IPS DF 4.7 (cell line): ENCODE measurements at regions not wholly inside any gene's neighbourhood (a gene's known extent, or its start where the extent isn't known, plus 50 kb on each side); places are given as distances from the start of the nearest gene placed in this dataset.

Experiments used
- DNase-seq: peaks from one replicate; pipeline ENCODE4 v3.0.0-alpha.2; 2013; ENCODE audit warnings: low spot score; ENCODE audit errors: extremely low read depth

- no peak for DNase-seq
Observed at GRCh38 chr6:104617591-104617990, 242.1 kb downstream of the HACE1 start.

GRCh38 chr6:104614394-104614793 lies 245.3 kb downstream of the HACE1 start:
- DNase-seq = no peak

- DNase-seq = no peak
Observed at GRCh38 chr6:104613416-104614001, 246.2 kb downstream of the HACE1 start.

GRCh38 chr6:104612541-104612940 lies 247.2 kb downstream of the HACE1 start:
- DNase-seq = no peak

- DNase-seq = no peak
Observed at GRCh38 chr6:104608101-104608500, 251.6 kb downstream of the HACE1 start.

GRCh38 chr6:104607501-104607900 lies 252.2 kb downstream of the HACE1 start:
- DNase-seq = no peak

GRCh38 chr6:104606361-104606760 lies 253.4 kb downstream of the HACE1 start:
- no peak for DNase-seq

- DNase-seq = no peak
Observed at GRCh38 chr6:104604685-104605084, 255.0 kb downstream of the HACE1 start.

GRCh38 chr6:104603108-104603745 lies 256.5 kb downstream of the HACE1 start:
- no peak for DNase-seq

- DNase-seq = no peak
Observed at GRCh38 chr6:104601721-104602120, 258.0 kb downstream of the HACE1 start.

GRCh38 chr6:104601131-104601651 lies 258.5 kb downstream of the HACE1 start:
- no peak for DNase-seq

- DNase-seq = no peak
Observed at GRCh38 chr6:104600639-104600931, 259.1 kb downstream of the HACE1 start.

GRCh38 chr6:104599821-104600638 lies 259.7 kb downstream of the HACE1 start:
- DNase-seq = no peak

- no peak for DNase-seq
Observed at GRCh38 chr6:104597541-104598050, 262.1 kb downstream of the HACE1 start.

- no peak for DNase-seq
Observed at GRCh38 chr6:104596091-104596490, 263.6 kb downstream of the HACE1 start.

GRCh38 chr6:104595311-104595820 lies 264.4 kb downstream of the HACE1 start:
- DNase-seq = no peak

- DNase-seq = no peak
Observed at GRCh38 chr6:104591573-104592334, 268.0 kb downstream of the HACE1 start.

- DNase-seq = no peak
Observed at GRCh38 chr6:104589940-104590339, 269.8 kb downstream of the HACE1 start.

- no peak for DNase-seq
Observed at GRCh38 chr6:104585646-104586045, 274.1 kb downstream of the HACE1 start.

- no peak for DNase-seq
Observed at GRCh38 chr6:104580452-104580851, 279.3 kb downstream of the HACE1 start.

GRCh38 chr6:104579310-104579863 lies 280.3 kb downstream of the HACE1 start:
- DNase-seq = no peak
